Astrocyte (in vitro differentiated cells and primary cell): ENCODE measurements at regions not wholly inside any gene's neighbourhood (a gene's known extent, or its start where the extent isn't known, plus 50 kb on each side); places are given as distances from the start of the nearest gene placed in this dataset.

Experiments
- CTCF ChIP-seq: IDR thresholded peaks from 2 replicates; pipeline ENCODE4 v1.5.1; 2011; ENCODE audit warnings: low read depth, mild to moderate bottlenecking, inconsistent platforms, low read length, moderate library complexity; ENCODE audit not compliant: insufficient read depth
- EZH2 ChIP-seq: IDR thresholded peaks from 2 replicates; pipeline ENCODE4 v1.6.1; 2012; ENCODE audit warnings: mild to moderate bottlenecking, low read length, inconsistent platforms; ENCODE audit not compliant: insufficient read depth

GRCh38 chr16:56137269-56137668, 54.0 kb upstream of the GNAO1 start:
- TF ChIP-seq CTCF, result no peak
- TF ChIP-seq EZH2, result no peak
